Left lobe of liver (tissue), 2 donors: ENCODE measurements at regions not wholly inside any gene's neighbourhood (a gene's known extent, or its start where the extent isn't known, plus 50 kb on each side); places are given as distances from the start of the nearest gene placed in this dataset.
"Not testable (repeated sequence)": the region's sequence is repeated elsewhere in the genome, so short reads cannot be mapped to it uniquely, and the experiment has no call there.

Experiments used
- ATAC-seq: fragments of 200-7000 bp; cut with Tn5 transposase; one replicate; pipeline ENCODE4 v1.9.1; 2020; ENCODE audit warnings: mild to moderate bottlenecking, moderate library complexity
- DNase-seq: peaks from one replicate; pipeline ENCODE4 v3.0.0-alpha.2; 2020; ENCODE audit warnings: low spot score
- donor health status: DM: no; HTN: no; CAD: no; lungs with moderate emphysema.
- donor health status: DM: no; HTN: yes; CAD: no.

- ATAC-seq (no peak), DNase-seq (no peak)
These were observed 97.4 kb upstream of the CCDC80 start for GRCh38 chr3:112738366-112738765.

GRCh38 chr3:112736805-112737566 lies 96.0 kb upstream of the CCDC80 start:
- ATAC-seq = no peak
- no peak for DNase-seq

GRCh38 chr3:112736386-112736785 lies 95.4 kb upstream of the CCDC80 start:
- DNase-seq = no peak
- no peak for ATAC-seq

- ATAC-seq (no peak), DNase-seq (no peak)
These were observed 95.0 kb upstream of the CCDC80 start for GRCh38 chr3:112735926-112736325.

GRCh38 chr3:112734736-112735350 lies 93.9 kb upstream of the CCDC80 start:
- ATAC-seq = peak; percentile 85

GRCh38 chr3:112734171-112734570 lies 93.2 kb upstream of the CCDC80 start:
- ATAC-seq = no peak
- no peak for DNase-seq

More at GRCh38 chr3:112734736-112735350, 93.9 kb upstream of the CCDC80 start:
- DNase-seq = peak; percentile 47

GRCh38 chr3:112730210-112730609 lies 89.3 kb upstream of the CCDC80 start:
- no peak for ATAC-seq
- no peak for DNase-seq

GRCh38 chr3:112721231-112721630 lies 80.3 kb upstream of the CCDC80 start:
- DNase-seq = no peak
- no peak for ATAC-seq

- DNase-seq (no peak), ATAC-seq (no peak)
These were observed 78.0 kb upstream of the CCDC80 start for GRCh38 chr3:112718967-112719366.

- ATAC-seq = no peak
- DNase-seq = no peak
These were observed 77.6 kb upstream of the CCDC80 start for GRCh38 chr3:112718516-112718915.

GRCh38 chr3:112709911-112710310 lies 69.0 kb upstream of the CCDC80 start:
- ATAC-seq (no peak), DNase-seq (no peak)

- ATAC-seq = no peak
- DNase-seq = no peak
These were observed 58.6 kb upstream of the CCDC80 start for GRCh38 chr3:112699436-112699978.

- ATAC-seq = not testable (repeated sequence)
These were observed 57.5 kb upstream of the CCDC80 start for GRCh38 chr3:112698442-112698841.

GRCh38 chr3:112696244-112696643 lies 55.3 kb upstream of the CCDC80 start:
- not testable (repeated sequence) for DNase-seq

More at GRCh38 chr3:112698442-112698841, 57.5 kb upstream of the CCDC80 start:
- DNase-seq = not testable (repeated sequence)

GRCh38 chr3:112695377-112696108 lies 54.6 kb upstream of the CCDC80 start:
- DNase-seq, ATAC-seq: not testable (repeated sequence)

More at GRCh38 chr3:112696244-112696643, 55.3 kb upstream of the CCDC80 start:
- not testable (repeated sequence) for ATAC-seq

- not testable (repeated sequence) for DNase-seq, ATAC-seq
These were observed 54.0 kb upstream of the CCDC80 start for GRCh38 chr3:112694906-112695305.

GRCh38 chr3:112693186-112693585 lies 52.2 kb upstream of the CCDC80 start:
- no peak for ATAC-seq
- no peak for DNase-seq
